GM19035 (cell line): ENCODE measurements at regions not wholly inside any gene's neighbourhood (a gene's known extent, or its start where the extent isn't known, plus 50 kb on each side); places are given as distances from the start of the nearest gene placed in this dataset.

Experiments
- ATAC-seq: cut with Tn5 transposase; IDR thresholded peaks from one replicate; pipeline ENCODE4 v1.9.1; 2021; ENCODE audit not compliant: unreplicated experiment

- no peak for ATAC-seq
Measured at GRCh38 chr3:22977042-22977441, 226.1 kb upstream of the UBE2E2 start.

- peak; percentile 76 for ATAC-seq
Measured at GRCh38 chr3:22977650-22978289, 225.4 kb upstream of the UBE2E2 start.

- no peak for ATAC-seq
Measured at GRCh38 chr3:22979581-22979980, 223.5 kb upstream of the UBE2E2 start.

GRCh38 chr3:22980346-22980745 is 222.8 kb upstream of the UBE2E2 start:
- ATAC-seq: no peak

GRCh38 chr3:22981166-22981565 is 222.0 kb upstream of the UBE2E2 start:
- no peak for ATAC-seq

- no peak for ATAC-seq
Measured at GRCh38 chr3:22981861-22982260, 221.3 kb upstream of the UBE2E2 start.

GRCh38 chr3:22982981-22983587 is 220.0 kb upstream of the UBE2E2 start:
- ATAC-seq: no peak

- no peak for ATAC-seq
Measured at GRCh38 chr3:22986958-22987357, 216.2 kb upstream of the UBE2E2 start.

GRCh38 chr3:22988566-22988965 is 214.6 kb upstream of the UBE2E2 start:
- ATAC-seq: no peak

GRCh38 chr3:22989716-22990115 is 213.4 kb upstream of the UBE2E2 start:
- ATAC-seq: no peak

- ATAC-seq: no peak
Measured at GRCh38 chr3:22990291-22991200, 212.6 kb upstream of the UBE2E2 start.

GRCh38 chr3:22994781-22995180 is 208.3 kb upstream of the UBE2E2 start:
- no peak for ATAC-seq

GRCh38 chr3:22996920-22997571 is 206.1 kb upstream of the UBE2E2 start:
- no peak for ATAC-seq

GRCh38 chr3:23000371-23000770 is 202.8 kb upstream of the UBE2E2 start:
- ATAC-seq: no peak

GRCh38 chr3:23002151-23002550 is 201.0 kb upstream of the UBE2E2 start:
- no peak for ATAC-seq

- ATAC-seq: no peak
Measured at GRCh38 chr3:23002836-23003732, 200.0 kb upstream of the UBE2E2 start.

GRCh38 chr3:23003733-23004046 is 199.4 kb upstream of the UBE2E2 start:
- ATAC-seq: no peak

- ATAC-seq: no peak
Measured at GRCh38 chr3:23004971-23005370, 198.2 kb upstream of the UBE2E2 start.

- no peak for ATAC-seq
Measured at GRCh38 chr3:23017801-23018200, 185.3 kb upstream of the UBE2E2 start.

- no peak for ATAC-seq
Measured at GRCh38 chr3:23019596-23020300, 183.4 kb upstream of the UBE2E2 start.
